DMS153 (cell line): ENCODE measurements at regions not wholly inside any gene's neighbourhood (a gene's known extent, or its start where the extent isn't known, plus 50 kb on each side); places are given as distances from the start of the nearest gene placed in this dataset.
A peak's percentile ranks its signal among the peaks of the same experiment; 100 is the strongest.
"Not testable (repeated sequence)": the region's sequence is repeated elsewhere in the genome, so short reads cannot be mapped to it uniquely, and the experiment has no call there.

ENCODE experiments used
- DNase-seq: peaks from one replicate; lab custom pipeline; 2025; lab: John Stamatoyannopoulos, UW

- no peak for DNase-seq
Observed at GRCh38 chr11:13782390-13783075, 114.1 kb downstream of the FAR1 start.

- no peak for DNase-seq
Observed at GRCh38 chr11:13784441-13784840, 116.0 kb downstream of the FAR1 start.

- DNase-seq, result no peak
Observed at GRCh38 chr11:13784855-13785254, 116.4 kb downstream of the FAR1 start.

GRCh38 chr11:13786688-13787087, 118.2 kb downstream of the FAR1 start:
- DNase-seq, result peak; percentile 56

- not testable (repeated sequence) for DNase-seq
Observed at GRCh38 chr11:13797616-13798015, 129.1 kb downstream of the FAR1 start.

GRCh38 chr11:13800901-13801300, 132.4 kb downstream of the FAR1 start:
- no peak for DNase-seq

GRCh38 chr11:13818325-13818724, 144.2 kb upstream of the SPON1 start:
- DNase-seq, result no peak

GRCh38 chr11:13826505-13827278, 135.8 kb upstream of the SPON1 start:
- DNase-seq, result no peak

- peak; percentile 37 for DNase-seq
Observed at GRCh38 chr11:13831696-13832095, 130.8 kb upstream of the SPON1 start.

GRCh38 chr11:13834463-13834862, 128.1 kb upstream of the SPON1 start:
- DNase-seq, result no peak

- DNase-seq, result no peak
Observed at GRCh38 chr11:13836666-13837065, 125.9 kb upstream of the SPON1 start.

GRCh38 chr11:13837286-13837685, 125.2 kb upstream of the SPON1 start:
- DNase-seq, result no peak

- no peak for DNase-seq
Observed at GRCh38 chr11:13841393-13841792, 121.1 kb upstream of the SPON1 start.

- DNase-seq, result no peak
Observed at GRCh38 chr11:13848031-13848430, 114.5 kb upstream of the SPON1 start.

- DNase-seq, result no peak
Observed at GRCh38 chr11:13850231-13851005, 112.1 kb upstream of the SPON1 start.

GRCh38 chr11:13851691-13852090, 110.8 kb upstream of the SPON1 start:
- DNase-seq, result no peak

- no peak for DNase-seq
Observed at GRCh38 chr11:13852481-13852880, 110.0 kb upstream of the SPON1 start.

GRCh38 chr11:13857828-13858227, 104.7 kb upstream of the SPON1 start:
- DNase-seq, result no peak

GRCh38 chr11:13859892-13860291, 102.6 kb upstream of the SPON1 start:
- no peak for DNase-seq

GRCh38 chr11:13861411-13861810, 101.1 kb upstream of the SPON1 start:
- no peak for DNase-seq

GRCh38 chr11:13862845-13863392, 99.6 kb upstream of the SPON1 start:
- DNase-seq, result no peak

- DNase-seq, result no peak
Observed at GRCh38 chr11:13868710-13869397, 93.7 kb upstream of the SPON1 start.
